ENCODE measurements at regions not wholly inside any gene's neighbourhood (a gene's known extent, or its start where the extent isn't known, plus 50 kb on each side); places are given as distances from the start of the nearest gene placed in this dataset.

DNA sequence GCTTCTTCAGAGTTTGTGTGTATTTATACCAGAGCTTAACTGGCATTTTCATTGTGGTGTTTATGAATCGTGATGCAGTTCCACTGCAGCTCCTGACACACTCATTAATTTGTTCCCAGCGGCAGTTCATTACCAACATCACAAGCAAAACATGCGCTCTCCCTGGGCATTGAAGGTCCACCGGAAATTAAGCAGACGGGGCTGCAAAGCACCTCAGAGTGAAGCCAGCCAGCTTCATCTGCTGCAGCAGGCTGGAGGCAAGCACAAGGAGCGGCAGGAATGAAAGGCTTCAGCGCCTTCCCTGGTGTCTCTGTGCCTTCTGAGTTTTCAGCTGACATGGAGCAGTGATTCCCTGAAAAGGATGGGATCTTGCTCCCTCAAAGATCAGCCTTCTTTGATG is 246.0 kb upstream of the SPTLC3 start:
- DNase-seq, result no peak

DNA sequence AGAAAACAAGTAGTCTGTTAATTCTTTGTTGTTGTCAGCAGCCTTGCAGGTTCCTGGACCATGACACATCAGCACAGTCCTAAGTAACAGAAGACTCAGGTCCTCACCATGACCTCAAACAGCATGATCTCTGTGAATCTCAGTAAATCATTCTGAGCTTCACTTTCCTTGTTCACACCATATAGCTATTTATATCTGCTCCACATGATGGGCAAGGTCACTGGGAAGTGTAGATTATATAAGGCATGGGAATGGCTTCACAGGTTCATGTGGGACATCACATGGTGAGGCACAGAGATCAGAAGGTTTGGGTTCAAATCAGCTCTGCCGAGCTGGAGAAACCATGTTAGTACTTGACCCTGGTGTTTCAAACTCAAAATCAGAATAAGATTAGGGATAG is 245.4 kb upstream of the SPTLC3 start:
- no peak for DNase-seq

DNA sequence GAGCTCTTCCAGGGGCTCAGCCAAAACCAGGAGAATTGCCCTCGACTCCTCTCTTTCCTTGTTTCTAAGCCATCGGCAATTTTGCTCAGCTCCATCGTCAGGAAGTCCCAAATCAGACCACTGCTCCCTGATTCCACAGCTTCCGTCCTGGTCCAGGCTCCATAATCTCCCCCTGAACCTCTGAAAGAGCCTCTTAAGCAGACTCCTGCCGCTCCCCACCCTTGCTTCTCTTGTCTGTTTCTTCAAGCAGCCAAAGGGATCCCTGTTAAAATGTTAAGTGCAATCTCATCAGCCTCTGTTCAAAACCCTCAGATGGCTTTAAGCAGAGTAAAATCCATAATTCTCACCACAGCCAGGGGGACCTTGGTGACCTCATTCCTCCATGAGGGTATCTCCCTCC is 244.7 kb upstream of the SPTLC3 start:
- no peak for DNase-seq

DNA sequence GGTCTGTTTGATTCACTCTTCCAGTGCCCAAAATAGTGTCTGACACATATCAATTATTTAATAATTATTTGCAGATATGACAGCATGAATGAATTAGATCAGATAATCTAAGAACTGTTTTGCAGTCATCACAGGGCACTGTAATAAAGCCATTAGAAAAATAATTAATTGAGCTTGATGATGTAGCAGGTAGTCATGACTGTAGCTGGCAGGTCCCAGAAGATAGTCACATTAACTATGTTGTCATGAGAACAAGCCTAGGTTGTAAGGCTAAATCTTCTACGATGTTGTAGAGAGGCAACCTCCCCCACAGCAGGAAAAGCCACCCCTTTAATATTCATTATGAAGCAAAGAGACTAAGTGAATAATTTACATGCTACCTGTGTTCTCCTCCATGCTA is 243.9 kb upstream of the SPTLC3 start:
- no peak for DNase-seq

DNA sequence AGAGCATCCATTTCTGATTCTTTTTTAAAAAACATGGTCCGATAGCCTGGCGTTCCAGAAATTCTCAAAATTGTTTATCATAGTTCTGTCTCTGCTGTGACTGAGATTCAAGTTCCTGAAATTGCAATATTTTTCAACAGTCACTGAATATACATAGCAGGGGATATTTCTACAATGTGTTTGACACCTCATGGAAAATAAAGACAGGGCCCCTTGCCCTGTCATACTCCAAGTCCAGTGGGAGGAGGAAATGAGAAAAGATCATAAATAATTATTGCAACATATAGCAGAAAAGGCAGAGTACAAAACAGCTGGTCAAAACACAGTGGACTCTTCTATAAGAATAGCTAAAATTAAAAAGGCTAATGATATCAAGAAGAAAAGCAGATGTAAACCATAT is 234.8 kb upstream of the SPTLC3 start:
- no peak for DNase-seq

DNA sequence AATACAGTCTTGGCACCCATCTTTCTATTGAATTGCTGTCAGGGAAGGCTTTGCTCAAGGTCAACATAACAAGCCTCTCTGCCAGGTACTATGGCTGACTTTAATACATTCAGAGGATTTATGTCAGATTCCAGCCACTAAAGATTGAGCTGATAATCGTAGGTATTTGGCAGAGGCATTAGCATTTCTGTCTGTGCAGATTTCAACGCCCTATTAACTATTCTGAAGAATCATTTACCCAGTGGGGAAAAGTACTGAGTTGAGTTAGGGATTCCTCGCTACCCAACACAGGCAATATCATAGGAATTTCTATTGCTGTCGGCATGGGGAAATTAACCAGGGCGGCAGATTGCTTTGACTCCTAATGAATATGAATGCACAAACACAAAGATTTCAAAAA is 233.7 kb upstream of the SPTLC3 start:
- no peak for DNase-seq

DNA sequence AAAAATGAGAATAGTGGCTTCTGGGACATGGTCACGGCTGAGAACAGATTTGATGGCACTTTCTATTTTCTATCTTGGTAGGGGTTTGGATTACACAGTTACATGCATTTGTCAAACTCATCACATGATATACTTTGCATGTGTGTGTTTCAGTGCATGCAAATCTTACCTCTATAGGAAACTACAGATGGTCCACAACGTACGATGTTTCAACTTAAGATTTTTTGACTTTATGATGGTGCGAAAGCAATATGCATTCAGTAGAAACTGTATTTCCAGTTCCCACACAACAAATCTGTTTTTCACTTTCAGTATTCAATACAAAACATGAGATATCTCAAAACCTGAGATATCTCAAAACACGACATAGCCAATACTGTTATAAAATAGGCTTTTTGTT is 231.8 kb upstream of the SPTLC3 start:
- no peak for DNase-seq

DNA sequence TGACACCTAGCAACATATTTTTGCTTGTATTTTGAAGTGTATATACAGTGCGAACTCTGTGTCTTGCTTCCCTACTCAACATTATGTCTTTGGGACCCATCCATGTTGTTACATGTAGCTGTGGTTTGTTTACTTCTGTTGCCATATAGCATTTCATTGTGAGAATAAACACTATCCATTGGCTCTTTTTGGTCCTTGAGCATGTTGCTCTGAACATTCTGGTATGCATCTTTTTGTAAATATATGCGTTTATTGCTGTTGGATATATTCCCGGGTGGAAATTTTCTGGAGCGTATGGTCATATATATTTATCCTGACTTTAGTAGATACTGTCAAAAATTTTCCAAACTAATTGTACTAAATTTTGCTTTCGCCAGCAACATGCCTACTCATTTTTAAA is 222.5 kb upstream of the SPTLC3 start:
- DNase-seq, result no peak

DNA sequence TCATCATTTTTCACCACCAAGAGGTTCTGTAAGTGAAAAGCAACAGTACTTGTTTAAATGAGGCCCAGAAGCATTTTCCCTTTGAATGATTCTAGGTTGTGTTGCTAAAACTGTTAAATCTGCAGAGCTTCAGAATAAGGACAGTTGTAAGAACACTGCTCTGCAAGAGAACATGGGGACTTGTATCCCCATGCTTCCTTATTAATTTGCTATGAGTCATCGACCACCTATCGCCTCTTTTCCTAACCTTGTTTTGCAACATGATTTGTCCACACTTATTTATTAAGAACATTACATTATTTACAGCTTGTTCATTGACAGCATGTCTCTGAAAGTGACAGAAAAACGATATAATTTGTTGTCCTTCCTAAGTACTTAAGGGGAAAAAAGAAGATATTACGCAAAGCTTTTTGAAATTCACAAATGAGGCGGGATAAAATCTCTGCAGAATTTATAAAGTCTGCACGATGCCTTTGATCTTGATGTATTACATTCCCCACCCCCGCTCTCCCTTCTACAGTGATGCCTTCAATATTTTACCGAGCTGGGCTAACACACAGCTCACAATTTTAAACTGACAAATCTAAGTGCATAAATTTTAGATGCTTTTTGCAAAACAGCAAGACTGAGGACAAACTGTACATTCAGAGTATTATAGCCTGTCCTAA is 220.0 kb upstream of the SPTLC3 start:
- DNase-seq, result no peak

DNA sequence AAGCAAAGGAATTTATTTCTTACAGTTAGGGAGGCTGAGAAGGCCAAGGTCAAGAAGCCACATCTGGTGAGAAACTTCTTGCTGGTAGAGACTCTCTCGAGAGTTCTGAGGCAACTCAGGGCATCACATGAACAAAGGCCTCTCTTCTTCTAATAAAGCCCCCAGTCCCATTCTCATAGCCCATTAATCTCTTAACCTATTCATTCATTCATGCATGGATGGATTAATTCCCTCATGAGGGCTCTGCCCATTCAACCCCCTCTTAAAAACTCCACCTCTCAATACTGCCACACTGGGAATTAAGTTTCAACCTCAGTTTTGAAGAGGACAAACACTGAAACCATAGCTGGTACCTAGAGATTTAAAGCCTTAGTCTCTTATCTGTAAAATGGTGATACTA is 217.9 kb upstream of the SPTLC3 start:
- no peak for DNase-seq

DNA sequence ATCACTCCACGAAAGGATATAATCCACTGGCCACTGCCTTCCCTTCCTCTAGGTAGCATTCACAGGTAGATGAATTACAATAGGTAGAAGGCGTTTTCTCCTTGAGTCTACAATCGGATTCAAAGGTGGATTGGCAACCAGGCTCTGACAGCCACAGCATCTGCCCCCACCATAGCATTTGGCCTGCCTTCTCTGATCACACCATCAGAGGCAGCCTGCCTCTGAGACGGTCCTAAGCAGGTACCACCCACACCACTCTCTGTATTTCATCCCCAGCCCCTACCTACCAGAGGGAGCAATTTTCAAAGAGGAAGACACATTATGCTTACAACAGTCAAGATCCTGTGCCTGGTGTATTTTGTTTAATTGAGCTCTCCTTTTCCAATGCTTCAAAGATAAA is 210.5 kb upstream of the SPTLC3 start:
- DNase-seq, result no peak

DNA sequence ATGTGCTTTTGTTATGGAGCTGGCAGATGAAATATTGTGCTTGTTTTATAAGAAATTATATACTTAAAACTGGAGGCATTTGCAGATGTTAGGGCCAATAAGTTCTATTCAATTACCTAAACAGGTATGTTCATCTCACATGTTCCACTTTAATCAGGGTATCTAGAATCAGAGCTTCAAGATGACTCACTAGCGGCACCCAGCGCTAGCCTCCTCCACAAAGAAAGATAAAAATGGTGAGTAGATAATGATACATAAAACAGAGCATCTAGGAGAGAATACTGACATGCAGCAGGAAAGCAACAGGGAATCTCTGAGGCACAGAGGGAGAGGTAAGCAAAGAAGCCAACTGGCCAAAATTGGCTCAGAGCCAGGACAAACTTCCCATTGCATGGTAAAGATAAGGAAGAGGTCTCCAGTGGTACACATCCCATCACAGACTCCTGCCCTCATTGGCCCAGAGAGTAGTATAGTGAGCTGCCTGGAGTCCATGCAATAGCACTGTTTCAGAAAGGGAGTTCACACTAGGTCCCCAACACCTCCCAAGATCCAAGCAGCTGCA is 200.7 kb upstream of the SPTLC3 start:
- DNase-seq, result no peak

DNA sequence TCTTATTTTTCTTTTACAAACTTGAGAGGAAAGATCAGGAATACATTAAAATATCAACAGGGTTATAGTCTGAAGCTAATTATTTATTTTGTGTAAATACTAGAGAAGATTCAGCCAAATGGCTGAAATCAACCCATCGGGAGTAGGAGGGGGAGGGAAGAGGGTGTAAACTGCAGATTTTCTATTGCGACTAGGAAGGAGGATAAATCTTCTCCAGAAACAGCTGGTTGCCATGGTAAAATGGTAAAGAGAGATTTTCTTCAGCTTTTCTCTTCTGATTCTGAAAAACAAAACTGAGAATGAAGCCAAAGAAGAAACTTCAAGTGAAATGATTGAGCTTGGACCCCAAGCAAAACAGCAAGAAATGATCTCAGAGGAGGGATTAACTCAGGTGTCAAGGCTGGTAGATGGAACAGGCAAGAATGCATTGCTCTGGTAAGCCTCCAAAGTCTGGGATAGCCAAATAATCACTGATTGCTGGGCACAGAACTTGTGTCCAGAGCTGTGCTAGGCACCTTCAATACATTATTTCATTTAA is 193.5 kb upstream of the SPTLC3 start:
- no peak for DNase-seq

DNA sequence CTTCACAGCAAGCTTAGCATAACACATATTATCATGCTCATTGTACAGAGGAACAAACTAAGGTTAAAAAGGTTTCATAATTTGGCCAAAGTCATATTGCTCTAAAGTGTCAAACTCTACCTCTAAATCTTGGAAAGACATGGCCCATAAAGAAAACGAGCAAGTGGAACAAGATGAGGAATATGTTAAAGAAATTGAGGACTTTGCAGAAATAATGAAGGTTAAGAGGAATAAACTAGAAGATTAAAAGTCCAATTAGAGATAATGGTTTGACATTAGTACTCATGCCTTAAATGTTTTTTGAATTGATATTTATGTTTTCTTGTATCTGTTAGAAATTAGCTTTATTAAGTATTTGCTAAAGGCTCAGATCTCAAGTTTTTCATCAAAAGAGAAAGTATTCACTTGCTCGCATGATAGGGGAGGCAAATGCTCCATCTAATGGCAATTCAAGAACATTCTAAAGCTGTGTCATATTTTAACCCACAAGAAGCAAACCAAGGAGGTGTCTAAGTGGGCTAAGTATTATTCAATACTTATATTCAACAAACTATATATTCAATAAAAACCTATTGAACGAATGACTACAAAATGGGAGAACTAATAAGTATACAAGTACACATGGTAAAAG is 192.9 kb upstream of the SPTLC3 start:
- DNase-seq, result no peak

DNA sequence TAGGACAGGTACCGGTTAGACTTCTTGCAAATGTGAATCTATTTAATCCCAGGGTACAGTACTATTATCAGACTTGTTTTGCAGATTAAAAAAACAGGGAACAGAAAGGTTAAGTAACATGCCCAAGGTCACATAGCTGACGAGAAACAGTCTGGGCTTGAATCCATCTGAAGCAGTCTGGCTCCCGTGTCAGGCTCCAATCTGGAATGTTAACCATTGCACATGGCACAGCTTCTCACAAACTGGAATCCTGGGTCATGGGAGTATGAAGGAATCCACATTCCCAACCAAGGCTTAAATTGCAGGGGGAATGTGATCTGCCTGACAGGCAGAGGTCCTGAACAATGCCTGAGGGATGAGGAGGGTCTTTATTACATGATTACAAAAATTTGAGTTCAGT is 187.5 kb upstream of the SPTLC3 start:
- no peak for DNase-seq

DNA sequence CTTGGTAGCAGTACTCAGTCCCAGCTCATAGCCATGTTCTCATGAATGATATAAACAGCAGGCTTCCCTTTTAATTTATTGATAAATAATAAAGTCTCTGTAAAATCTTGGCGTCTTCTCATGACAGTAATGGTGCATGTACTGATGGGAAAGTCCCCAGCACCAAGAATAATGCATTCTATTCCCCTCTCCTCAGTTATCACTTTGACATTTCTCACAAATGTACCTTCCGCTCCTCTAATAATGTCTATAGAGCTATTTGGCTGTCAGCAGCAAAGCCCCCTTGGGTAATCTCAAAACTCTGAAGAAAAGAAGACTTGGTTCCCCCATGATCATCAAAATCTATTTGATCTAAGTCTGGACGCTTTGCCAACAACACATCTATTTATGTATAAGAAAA is 185.0 kb upstream of the SPTLC3 start:
- no peak for DNase-seq

DNA sequence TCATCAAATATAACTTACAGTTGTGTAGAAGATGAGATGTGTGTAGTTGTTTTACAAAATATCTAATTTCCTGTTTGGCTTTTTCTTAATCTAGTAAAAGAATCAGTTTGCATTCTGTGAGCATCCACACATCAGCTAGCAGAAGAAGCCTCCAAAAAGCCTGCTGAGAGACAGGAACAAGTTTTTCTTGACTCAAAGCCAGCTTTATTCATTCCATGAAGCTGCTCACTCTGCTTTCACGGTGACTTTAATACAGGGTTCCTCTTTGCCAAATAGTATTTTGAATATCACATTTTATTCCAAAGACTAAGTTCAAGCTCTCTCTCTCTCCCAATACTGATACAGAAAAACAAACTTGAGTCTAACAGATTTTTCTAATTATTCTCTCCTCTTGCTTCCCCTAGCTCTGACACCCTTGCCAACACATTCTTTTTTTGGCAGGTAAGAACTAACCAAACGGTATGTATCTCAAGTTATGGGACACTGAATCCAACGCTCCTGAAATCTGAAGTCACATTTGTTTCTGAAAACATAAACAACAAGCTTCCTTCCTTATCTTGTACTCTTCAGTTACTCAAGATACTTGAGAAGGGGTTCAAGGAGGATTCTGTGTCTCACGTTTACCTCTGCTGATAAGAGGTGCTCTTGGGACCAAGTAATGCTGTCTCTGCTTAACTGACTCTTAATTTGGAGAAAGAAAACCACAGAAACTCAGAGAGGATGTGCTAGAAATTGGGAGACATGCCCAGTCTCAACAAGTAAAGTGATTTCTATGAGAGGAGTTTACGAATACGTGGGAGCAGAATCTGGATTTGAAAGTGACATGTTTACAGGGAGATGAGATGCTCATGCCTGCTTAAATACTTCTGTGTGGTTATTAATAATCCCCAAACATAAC is 184.2 kb upstream of the SPTLC3 start:
- no peak for DNase-seq

DNA sequence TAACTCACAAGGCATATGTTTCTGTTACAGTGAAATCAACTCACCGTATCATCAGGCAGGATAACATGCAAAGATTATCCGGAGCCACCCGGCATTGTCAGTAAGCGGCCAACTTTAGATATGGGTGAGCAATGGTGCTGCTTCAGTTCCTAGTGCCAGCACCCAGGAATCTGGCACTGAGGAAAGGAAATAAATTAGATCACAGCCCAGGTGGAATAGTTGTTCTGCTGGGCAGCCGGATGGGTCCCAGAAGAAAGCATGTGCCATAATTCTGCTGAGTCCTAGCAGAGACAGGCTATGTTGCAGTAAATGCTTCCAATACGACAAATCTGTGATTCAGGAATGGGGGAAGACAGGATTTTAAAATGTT is 183.6 kb upstream of the SPTLC3 start:
- DNase-seq, result no peak

DNA sequence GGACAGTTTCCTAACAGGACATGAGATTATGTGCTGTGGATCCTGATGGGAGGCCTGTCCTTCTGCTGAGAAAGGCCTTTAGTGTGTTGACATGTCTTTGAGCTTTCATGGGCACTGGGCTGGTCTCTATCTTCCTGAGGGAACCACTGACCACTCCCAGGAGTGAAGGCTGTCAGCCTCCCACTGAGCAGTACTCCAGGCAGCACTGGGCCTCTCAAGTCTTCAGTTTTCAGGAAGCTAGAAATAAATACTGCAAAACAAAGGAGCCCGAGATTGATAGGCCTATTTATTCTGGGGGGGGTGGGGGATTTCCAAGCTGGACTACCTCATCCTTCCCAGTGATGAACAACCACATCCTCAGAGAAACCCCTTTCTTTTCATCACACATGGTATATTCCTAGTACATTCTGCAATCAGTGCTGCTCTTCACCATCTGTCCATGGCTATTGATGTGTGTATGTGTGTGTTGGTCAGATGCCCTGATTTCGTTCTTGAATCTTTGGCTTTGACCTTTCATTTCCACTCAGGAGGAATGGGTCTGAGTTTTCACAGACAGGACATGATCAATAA is 180.9 kb upstream of the SPTLC3 start:
- no peak for DNase-seq

DNA sequence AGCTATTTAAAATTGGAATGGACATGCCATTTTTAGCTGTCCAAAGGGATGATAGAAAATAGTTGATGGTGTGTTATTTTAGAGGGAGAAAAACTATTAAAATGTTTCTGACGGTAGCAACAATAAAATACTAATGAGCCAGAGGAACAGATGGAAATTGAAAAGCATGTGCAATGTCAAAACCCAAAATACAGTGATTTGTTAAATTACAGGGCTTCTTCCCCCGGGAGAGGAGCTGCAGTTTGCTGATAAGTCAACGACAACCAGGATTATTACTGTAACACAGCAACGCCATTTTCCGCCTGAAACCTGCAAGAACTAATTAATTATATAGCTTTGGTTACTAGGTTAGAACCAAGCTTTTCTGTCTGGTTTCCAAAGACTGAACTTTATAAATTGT is 179.6 kb upstream of the SPTLC3 start:
- no peak for DNase-seq

DNA sequence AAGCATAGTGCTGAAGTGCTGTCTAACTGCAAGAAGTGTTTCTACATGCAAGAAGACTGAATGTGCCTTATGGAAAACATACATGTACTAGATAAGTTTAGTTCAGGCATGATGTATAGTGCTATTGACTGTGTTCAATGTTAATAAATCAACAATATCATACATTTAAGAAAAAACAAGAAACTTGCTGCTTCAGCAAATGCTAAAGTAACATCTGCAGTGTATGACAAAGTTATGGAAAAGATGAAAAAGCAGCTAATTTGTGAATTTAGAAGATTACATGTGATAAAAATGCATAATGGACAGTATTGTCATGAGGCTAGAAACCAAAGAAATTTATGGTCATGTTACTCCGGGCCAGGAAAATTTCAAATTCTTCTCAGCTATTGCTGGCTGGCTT is 174.9 kb upstream of the SPTLC3 start:
- DNase-seq, result no peak

DNA sequence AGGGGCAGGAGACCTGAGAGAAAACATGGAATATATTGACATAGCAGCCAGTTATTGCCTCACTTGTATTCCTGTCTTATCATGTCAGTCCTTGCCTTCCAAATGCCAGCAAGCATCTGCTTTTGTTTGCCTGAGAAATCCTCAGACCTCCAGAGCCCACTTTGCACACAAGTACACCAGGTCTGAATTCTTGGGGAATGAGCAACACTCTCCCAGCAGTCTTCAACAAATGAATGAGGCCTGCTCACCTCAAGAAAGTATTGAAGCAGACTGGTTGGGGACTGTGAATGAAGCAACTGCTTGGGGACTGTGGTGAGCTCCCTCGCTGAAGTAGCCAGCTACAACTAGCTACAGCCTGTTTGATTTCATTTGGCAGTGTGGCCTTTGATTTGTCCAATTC is 172.8 kb upstream of the SPTLC3 start:
- no peak for DNase-seq

DNA sequence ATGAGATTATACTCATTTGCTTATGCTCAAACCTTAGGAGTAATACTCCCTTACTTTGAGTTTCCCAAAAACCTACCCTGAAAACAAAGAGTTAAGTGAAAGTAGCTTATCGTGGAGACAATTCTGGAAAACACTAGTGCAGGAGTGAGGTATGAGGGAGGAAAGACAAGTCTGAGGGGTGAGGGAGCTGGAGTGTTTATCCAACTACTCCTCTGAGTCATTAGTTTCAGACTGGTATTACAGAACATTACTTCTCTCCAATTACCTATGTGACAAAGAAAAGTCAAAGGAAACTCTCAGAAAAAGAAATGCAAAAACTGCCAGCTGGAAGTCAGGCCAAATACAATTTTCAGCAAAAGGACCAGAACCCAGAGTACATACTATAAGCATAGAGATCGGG is 171.1 kb upstream of the SPTLC3 start:
- no peak for DNase-seq

Data from NCI-H226 (cell line).